SK-N-SH treated with all-trans-retinoic acid at 6 μM for 48 hours (cell line): ENCODE measurements at regions not wholly inside any gene's neighbourhood (a gene's known extent, or its start where the extent isn't known, plus 50 kb on each side); places are given as distances from the start of the nearest gene placed in this dataset.

Experiments
- ATAC-seq: fragments of 200-7000 bp; cut with Tn5 transposase; 3 replicates; pipeline ENCODE4 v1.9.1; 2020; ENCODE audit warnings: mild to moderate bottlenecking, moderate library complexity
- ARNTL ChIP-seq: fragments of 450-650 bp; formaldehyde crosslinking; IDR thresholded peaks from 2 replicates; pipeline ENCODE4 v1.5.0; 2020; ENCODE audit warnings: low read depth, mild to moderate bottlenecking, moderate library complexity, borderline replicate concordance
- CREB5 ChIP-seq: fragments of 250-450 bp; sonication (Bioruptor Pico); IDR thresholded peaks from 2 replicates; pipeline ENCODE4 v1.5.1; 2020; ENCODE audit warnings: low read depth, mild to moderate bottlenecking, moderate library complexity
- CSDC2 ChIP-seq: fragments of 250-450 bp; sonication (Bioruptor Pico); IDR thresholded peaks from 2 replicates; pipeline ENCODE4 v1.5.0; 2020; ENCODE audit warnings: mild to moderate bottlenecking, moderate library complexity
- CSRNP3 ChIP-seq: fragments of 250-450 bp; sonication (Bioruptor Pico); IDR thresholded peaks from 2 replicates; pipeline ENCODE4 v1.5.1; 2021; ENCODE audit warnings: mild to moderate bottlenecking, moderate library complexity
- ESRRG ChIP-seq: fragments of 250-450 bp; sonication (Bioruptor Pico); IDR thresholded peaks from 2 replicates; pipeline ENCODE4 v1.6.1; 2021; ENCODE audit warnings: mild to moderate bottlenecking
- GLIS3 ChIP-seq: fragments of 250-450 bp; sonication (Bioruptor Pico); IDR thresholded peaks from 2 replicates; pipeline ENCODE4 v1.5.0; 2020; ENCODE audit warnings: mild to moderate bottlenecking, moderate library complexity
- ISL1 ChIP-seq: fragments of 250-450 bp; sonication (Bioruptor Pico); IDR thresholded peaks from 2 replicates; pipeline ENCODE4 v2.1.2; 2022; ENCODE audit warnings: mild to moderate bottlenecking, moderate library complexity
- OSR1 ChIP-seq: fragments of 250-450 bp; sonication (Bioruptor Pico); IDR thresholded peaks from 2 replicates; pipeline ENCODE4 v1.8.0; 2022; ENCODE audit warnings: moderate library complexity, mild to moderate bottlenecking, inconsistent platforms
- PATZ1 ChIP-seq: fragments of 250-450 bp; sonication (Bioruptor Pico); IDR thresholded peaks from 2 replicates; pipeline ENCODE4 v1.8.0; 2020; ENCODE audit warnings: mild to moderate bottlenecking, moderate library complexity, borderline replicate concordance
- PPARA ChIP-seq: fragments of 250-450 bp; sonication (Bioruptor Pico); IDR thresholded peaks from 2 replicates; pipeline ENCODE4 v1.5.0; 2020; ENCODE audit warnings: mild to moderate bottlenecking, borderline replicate concordance
- RARB ChIP-seq: fragments of 250-450 bp; sonication (Bioruptor Pico); IDR thresholded peaks from 2 replicates; pipeline ENCODE4 v1.8.0; 2021; ENCODE audit warnings: mild to moderate bottlenecking, moderate library complexity
- SNAI2 ChIP-seq: fragments of 250-450 bp; sonication (Bioruptor Pico); IDR thresholded peaks from 2 replicates; pipeline ENCODE4 v1.5.0; 2020; ENCODE audit warnings: mild to moderate bottlenecking, moderate library complexity
- TSHZ2 ChIP-seq: fragments of 250-450 bp; sonication (Bioruptor Pico); IDR thresholded peaks from 2 replicates; pipeline ENCODE4 v1.5.0; 2020; ENCODE audit warnings: mild to moderate bottlenecking, moderate library complexity
- ZC3H10 ChIP-seq: fragments of 250-450 bp; sonication (Bioruptor Pico); IDR thresholded peaks from 2 replicates; pipeline ENCODE4 v1.5.1; 2021; ENCODE audit warnings: mild to moderate bottlenecking, moderate library complexity
- ZFP3 ChIP-seq: fragments of 250-450 bp; sonication (Bioruptor Pico); IDR thresholded peaks from 2 replicates; pipeline ENCODE4 v1.5.0; 2020; ENCODE audit warnings: mild to moderate bottlenecking, moderate library complexity
- ZFP30 ChIP-seq: fragments of 450-650 bp; formaldehyde crosslinking; IDR thresholded peaks from 2 replicates; pipeline ENCODE4 v1.5.0; 2022; ENCODE audit warnings: mild to moderate bottlenecking, moderate library complexity
- ZNF565 ChIP-seq: fragments of 450-650 bp; formaldehyde crosslinking; conservative IDR thresholded peaks from 2 replicates; pipeline ENCODE4 v1.5.0; 2020; ENCODE audit warnings: low read depth, mild to moderate bottlenecking, moderate library complexity
- ZNF70 ChIP-seq: fragments of 450-650 bp; formaldehyde crosslinking; IDR thresholded peaks from 2 replicates; pipeline ENCODE4 v1.5.0; 2020; ENCODE audit warnings: mild to moderate bottlenecking, moderate library complexity
- ZNF8 ChIP-seq: fragments of 450-650 bp; formaldehyde crosslinking; IDR thresholded peaks from 2 replicates; pipeline ENCODE4 v1.5.0; 2020; ENCODE audit warnings: mild to moderate bottlenecking, moderate library complexity
- TF ChIP-seq, protein P1 (sequence below): fragments of 250-450 bp; sonication (Bioruptor Pico); IDR thresholded peaks from 2 replicates; pipeline ENCODE4 v1.8.0; 2021; ENCODE audit warnings: low read depth, mild to moderate bottlenecking, moderate library complexity, borderline replicate concordance

- no peak for ATAC-seq
- TF ChIP-seq OSR1 (no peak), PPARA (no peak), ZC3H10 (CRISPR knock-in tag) (no peak), ZNF8 (CRISPR knock-in tag) (no peak), ZFP3 (CRISPR knock-in tag) (no peak), PATZ1 (no peak), CSRNP3 (no peak), ZNF70 (CRISPR knock-in tag) (no peak), RARB (CRISPR knock-in tag) (no peak), ESRRG (no peak), ARNTL (CRISPR knock-in tag) (no peak), CSDC2 (CRISPR knock-in tag) (no peak), CREB5 (CRISPR knock-in tag) (no peak), ZNF565 (CRISPR knock-in tag) (no peak), GLIS3 (CRISPR knock-in tag) (no peak), TSHZ2 (CRISPR knock-in tag) (no peak), SNAI2 (CRISPR knock-in tag) (no peak)
- TF ChIP-seq, protein P1, sequence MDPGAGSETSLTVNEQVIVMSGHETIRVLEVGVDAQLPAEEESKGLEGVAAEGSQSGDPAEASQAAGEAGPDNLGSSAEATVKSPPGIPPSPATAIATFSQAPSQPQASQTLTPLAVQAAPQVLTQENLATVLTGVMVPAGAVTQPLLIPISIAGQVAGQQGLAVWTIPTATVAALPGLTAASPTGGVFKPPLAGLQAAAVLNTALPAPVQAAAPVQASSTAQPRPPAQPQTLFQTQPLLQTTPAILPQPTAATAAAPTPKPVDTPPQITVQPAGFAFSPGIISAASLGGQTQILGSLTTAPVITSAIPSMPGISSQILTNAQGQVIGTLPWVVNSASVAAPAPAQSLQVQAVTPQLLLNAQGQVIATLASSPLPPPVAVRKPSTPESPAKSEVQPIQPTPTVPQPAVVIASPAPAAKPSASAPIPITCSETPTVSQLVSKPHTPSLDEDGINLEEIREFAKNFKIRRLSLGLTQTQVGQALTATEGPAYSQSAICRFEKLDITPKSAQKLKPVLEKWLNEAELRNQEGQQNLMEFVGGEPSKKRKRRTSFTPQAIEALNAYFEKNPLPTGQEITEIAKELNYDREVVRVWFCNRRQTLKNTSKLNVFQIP (CRISPR knock-in tag): no peak
- TF ChIP-seq, all 23 proteins: peak for 0
These were observed 167.6 kb upstream of the ID2 start for GRCh38 chr2:8514274-8514662.

GRCh38 chr2:8514796-8515758, 166.8 kb upstream of the ID2 start:
- ATAC-seq: no peak
- no peak for TF ChIP-seq ZFP3 (CRISPR knock-in tag)
- no peak for TF ChIP-seq ISL1 (CRISPR knock-in tag)
- no peak for TF ChIP-seq CSRNP3
- TF ChIP-seq ZNF565 (CRISPR knock-in tag): no peak
- TF ChIP-seq RARB (CRISPR knock-in tag): no peak
- TF ChIP-seq ZFP30: no peak
